PC-9 (cell line): ENCODE measurements at regions not wholly inside any gene's neighbourhood (a gene's known extent, or its start where the extent isn't known, plus 50 kb on each side); places are given as distances from the start of the nearest gene placed in this dataset.

ENCODE experiments used
- CTCF ChIP-seq: fragments of 200-600 bp; sonication (generic); conservative IDR thresholded peaks from 2 replicates; pipeline ENCODE4 v1.6.1; 2017; ENCODE audit warnings: mixed run types, antibody characterized with exemption, mild to moderate bottlenecking, moderate library complexity
- EZH2 ChIP-seq: fragments of 200-600 bp; sonication (generic); IDR thresholded peaks from 2 replicates; pipeline ENCODE4 v1.8.0; 2017; ENCODE audit warnings: antibody characterized with exemption, low read depth

DNA sequence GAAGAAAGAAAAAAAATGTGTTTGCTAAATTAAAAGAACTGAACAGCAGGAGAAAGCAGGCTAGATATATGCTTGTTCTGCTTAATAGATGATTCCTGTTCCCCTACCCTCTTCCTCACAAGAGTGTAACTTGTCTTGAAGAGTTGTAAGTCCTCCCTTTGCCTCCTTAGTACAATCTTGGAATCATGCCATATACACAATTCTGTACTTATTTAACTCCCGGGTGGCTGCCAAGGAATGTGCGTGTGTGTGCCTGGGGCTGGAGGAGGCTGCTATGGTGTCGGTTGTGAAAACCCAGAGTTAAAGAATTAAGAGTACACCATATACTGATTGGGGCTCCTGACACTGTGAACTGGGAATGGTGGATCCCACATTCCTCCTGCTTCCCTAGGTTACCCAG lies 194.2 kb downstream of the SIPA1L2 start:
- no peak for TF ChIP-seq CTCF
- TF ChIP-seq EZH2: no peak
